ENCODE measurements at regions not wholly inside any gene's neighbourhood (a gene's known extent, or its start where the extent isn't known, plus 50 kb on each side); places are given as distances from the start of the nearest gene placed in this dataset.
"Not testable (repeated sequence)": the region's sequence is repeated elsewhere in the genome, so short reads cannot be mapped to it uniquely, and the experiment has no call there.

DNA sequence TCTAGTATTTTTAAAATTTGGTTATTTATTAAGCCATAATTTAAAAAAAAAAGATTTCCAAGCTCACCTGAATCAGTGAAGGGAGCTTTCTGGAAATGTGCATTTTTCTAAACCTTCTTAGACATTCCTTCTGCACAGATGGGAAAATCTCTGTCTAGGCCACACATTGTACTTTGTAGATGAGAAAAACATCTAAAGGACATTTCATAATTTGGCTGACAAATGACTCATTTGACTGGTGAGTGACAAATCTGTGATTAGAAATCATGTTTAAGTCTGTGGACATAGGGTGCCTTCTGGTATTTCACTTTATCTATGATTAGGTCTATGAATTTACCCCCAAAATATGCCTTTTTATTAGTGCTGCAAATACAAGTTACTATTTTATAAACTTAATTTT, 1044.9 kb upstream of the FLRT2 start:
- Histone ChIP-seq H3K27me3 (ENCODE audit: control insufficient read depth in 1 of 2, insufficient read depth in 2 of 2, low read length in 2 of 2) (no peaks in the 10 kb centered on the region), H3K4me3 (ENCODE audit: low read depth in 1 of 2, low read length in 2 of 2) (no peak overlapping the region), H3K4me1 (ENCODE audit: control insufficient read depth in 1 of 2, insufficient read depth in 2 of 2, low read length in 2 of 2) (no peaks in the 10 kb centered on the region), H3K9ac (ENCODE audit: low read depth in 1 of 2, low read length in 2 of 2) (no peak overlapping the region), H3K27ac (ENCODE audit: low read depth, low read length) (no peak overlapping the region), H3K36me3 (ENCODE audit: control insufficient read depth in 1 of 2, insufficient read depth in 2 of 2, low read length in 2 of 2) (no peaks in the 10 kb centered on the region), H3K9me3 (ENCODE audit: control insufficient read depth in 1 of 2, low read length in 2 of 2) (peaks cover 4 to 12% of the 10 kb centered on the region in 2 donors)

DNA sequence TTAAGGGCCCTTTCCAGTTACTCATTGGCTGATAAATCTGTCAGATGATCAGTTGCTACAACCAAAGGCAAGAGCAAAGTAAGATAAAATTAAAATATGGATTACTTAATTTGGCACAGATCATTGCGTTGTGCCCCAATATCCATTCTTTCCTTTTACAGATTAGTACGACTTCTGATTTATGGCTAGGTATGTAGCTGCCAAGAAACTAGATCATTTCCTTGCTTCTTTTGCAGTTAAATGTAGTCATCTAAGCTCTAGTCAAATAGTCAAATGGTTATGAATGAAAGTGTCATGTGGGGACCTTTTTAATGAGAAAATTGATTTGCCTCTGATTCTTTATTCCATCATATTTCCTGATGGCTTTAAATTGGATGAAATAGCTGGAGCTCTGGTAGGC, 1039.9 kb upstream of the FLRT2 start:
- H3K36me3 ChIP-seq (ENCODE audit: control insufficient read depth in 1 of 2, insufficient read depth in 2 of 2, low read length in 2 of 2), result no peaks in the 10 kb centered on the region
- H3K9ac ChIP-seq (ENCODE audit: low read depth in 1 of 2, low read length in 2 of 2), result no peak overlapping the region
- H3K9me3 ChIP-seq (ENCODE audit: control insufficient read depth in 1 of 2, low read length in 2 of 2), result peaks cover 5 to 10% of the 10 kb centered on the region in 2 donors
- H3K4me3 ChIP-seq (ENCODE audit: low read depth in 1 of 2, low read length in 2 of 2), result no peak overlapping the region
- H3K27ac ChIP-seq (ENCODE audit: low read depth, low read length), result no peak overlapping the region
- no peaks in the 10 kb centered on the region for H3K27me3 ChIP-seq (ENCODE audit: control insufficient read depth in 1 of 2, insufficient read depth in 2 of 2, low read length in 2 of 2)
- no peaks in the 10 kb centered on the region for H3K4me1 ChIP-seq (ENCODE audit: control insufficient read depth in 1 of 2, insufficient read depth in 2 of 2, low read length in 2 of 2)

DNA sequence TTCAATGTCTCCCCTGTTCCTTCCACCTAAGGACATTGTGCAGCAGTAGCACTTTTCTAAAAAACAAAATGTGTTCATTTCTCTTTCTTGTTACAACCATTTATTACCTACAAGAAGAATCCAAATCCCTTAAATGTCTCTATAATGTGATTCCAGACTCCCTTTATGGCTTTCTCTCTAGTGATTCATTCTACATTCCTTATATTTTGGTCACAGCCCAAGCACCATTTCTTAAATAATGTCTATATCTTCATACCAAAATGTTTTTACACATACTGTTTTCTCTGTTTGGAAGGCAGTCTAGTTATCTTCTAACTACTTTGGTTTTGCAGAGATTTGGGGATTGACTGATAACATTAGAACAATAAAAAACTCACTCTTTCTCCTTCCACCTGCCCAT, 1037.3 kb upstream of the FLRT2 start:
- Histone ChIP-seq H3K27ac (ENCODE audit: low read depth, low read length) (no peak overlapping the region), H3K9me3 (ENCODE audit: control insufficient read depth in 1 of 2, low read length in 2 of 2) (peaks cover 14 to 20% of the 10 kb centered on the region in 2 donors), H3K9ac (ENCODE audit: low read depth in 1 of 2, low read length in 2 of 2) (no peak overlapping the region), H3K4me3 (ENCODE audit: low read depth in 1 of 2, low read length in 2 of 2) (no peak overlapping the region), H3K4me1 (ENCODE audit: control insufficient read depth in 1 of 2, insufficient read depth in 2 of 2, low read length in 2 of 2) (no peaks in the 10 kb centered on the region), H3K27me3 (ENCODE audit: control insufficient read depth in 1 of 2, insufficient read depth in 2 of 2, low read length in 2 of 2) (no peaks in the 10 kb centered on the region), H3K36me3 (ENCODE audit: control insufficient read depth in 1 of 2, insufficient read depth in 2 of 2, low read length in 2 of 2) (no peaks in the 10 kb centered on the region)

DNA sequence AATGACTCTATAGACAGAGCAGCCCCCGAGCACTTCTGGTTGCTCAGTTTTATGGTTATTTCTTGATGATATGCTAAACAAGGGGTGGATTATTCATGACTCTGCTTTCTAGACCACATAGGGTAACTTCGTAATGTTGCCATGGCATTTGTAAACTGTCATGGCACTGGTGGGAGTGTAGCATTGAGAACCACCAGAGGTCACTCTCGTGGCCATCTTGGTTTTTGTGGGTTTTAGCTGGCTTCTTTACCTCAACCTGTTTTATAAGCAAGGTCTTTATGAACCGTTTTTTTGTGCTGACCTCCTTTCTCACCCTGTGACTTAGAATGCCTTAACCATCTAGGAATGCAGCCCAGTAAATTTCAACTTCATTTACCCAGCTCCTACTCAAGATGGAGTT, 1036.2 kb upstream of the FLRT2 start:
- no peaks in the 10 kb centered on the region for H3K36me3 ChIP-seq (ENCODE audit: control insufficient read depth in 1 of 2, insufficient read depth in 2 of 2, low read length in 2 of 2)
- no peaks in the 10 kb centered on the region for H3K4me1 ChIP-seq (ENCODE audit: control insufficient read depth in 1 of 2, insufficient read depth in 2 of 2, low read length in 2 of 2)
- H3K4me3 ChIP-seq (ENCODE audit: low read depth in 1 of 2, low read length in 2 of 2), result no peak overlapping the region
- H3K27ac ChIP-seq (ENCODE audit: low read depth, low read length), result no peak overlapping the region
- no peak overlapping the region for H3K9ac ChIP-seq (ENCODE audit: low read depth in 1 of 2, low read length in 2 of 2)
- H3K27me3 ChIP-seq (ENCODE audit: control insufficient read depth in 1 of 2, insufficient read depth in 2 of 2, low read length in 2 of 2), result no peaks in the 10 kb centered on the region
- peaks cover 9 to 20% of the 10 kb centered on the region in 2 donors for H3K9me3 ChIP-seq (ENCODE audit: control insufficient read depth in 1 of 2, low read length in 2 of 2)

DNA sequence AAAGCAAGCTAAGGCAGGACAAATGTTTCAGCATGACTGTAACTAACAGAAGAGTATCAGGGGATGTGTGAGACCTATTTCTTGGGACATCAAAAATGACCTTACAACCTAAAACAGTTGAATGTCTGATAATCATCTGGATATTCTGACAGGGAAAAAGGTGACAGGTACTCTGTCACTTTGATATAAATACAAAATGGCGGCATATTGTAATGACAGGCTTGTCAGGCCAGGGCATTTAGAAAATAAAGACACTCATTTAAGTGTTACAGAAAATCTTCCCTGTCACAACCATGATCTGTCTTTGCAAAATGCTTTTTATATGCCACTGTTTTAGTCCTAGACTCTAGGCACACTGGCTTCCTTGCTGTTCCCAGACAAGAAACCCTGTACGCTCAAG, 1033.3 kb upstream of the FLRT2 start:
- Histone ChIP-seq H3K9me3 (ENCODE audit: control insufficient read depth in 1 of 2, low read length in 2 of 2) (peaks cover 9 to 20% of the 10 kb centered on the region in 2 donors), H3K4me3 (ENCODE audit: low read depth in 1 of 2, low read length in 2 of 2) (no peak overlapping the region), H3K27ac (ENCODE audit: low read depth, low read length) (no peak overlapping the region), H3K27me3 (ENCODE audit: control insufficient read depth in 1 of 2, insufficient read depth in 2 of 2, low read length in 2 of 2) (no peaks in the 10 kb centered on the region), H3K4me1 (ENCODE audit: control insufficient read depth in 1 of 2, insufficient read depth in 2 of 2, low read length in 2 of 2) (no peaks in the 10 kb centered on the region), H3K9ac (ENCODE audit: low read depth in 1 of 2, low read length in 2 of 2) (no peak overlapping the region), H3K36me3 (ENCODE audit: control insufficient read depth in 1 of 2, insufficient read depth in 2 of 2, low read length in 2 of 2) (no peaks in the 10 kb centered on the region)

DNA sequence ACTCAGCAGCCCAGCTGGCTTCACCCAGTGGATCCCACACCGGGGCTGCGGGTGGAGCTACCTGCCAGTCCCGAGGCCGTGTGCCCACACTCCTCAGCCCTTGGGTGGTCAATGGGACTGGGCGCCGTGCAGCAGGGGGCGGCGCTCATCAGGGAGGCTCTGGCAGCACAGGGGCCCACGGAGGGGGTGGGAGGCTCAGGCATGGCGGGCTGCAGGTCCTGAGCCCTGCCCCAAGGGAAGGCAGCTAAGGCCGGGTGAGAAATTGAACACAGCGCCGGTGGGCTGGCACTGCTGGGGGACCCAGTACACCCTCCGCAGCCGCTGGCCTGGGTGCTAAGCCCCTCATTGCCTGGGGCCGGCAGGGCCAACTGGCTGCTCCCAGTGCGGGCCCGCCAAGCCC, 1017.1 kb upstream of the FLRT2 start:
- H3K27me3 ChIP-seq (ENCODE audit: control insufficient read depth in 1 of 2, insufficient read depth in 2 of 2, low read length in 2 of 2); H3K27ac ChIP-seq (ENCODE audit: low read depth, low read length); H3K4me1 ChIP-seq (ENCODE audit: control insufficient read depth in 1 of 2, insufficient read depth in 2 of 2, low read length in 2 of 2); H3K4me3 ChIP-seq (ENCODE audit: low read depth in 1 of 2, low read length in 2 of 2); H3K9me3 ChIP-seq (ENCODE audit: control insufficient read depth in 1 of 2, low read length in 2 of 2); H3K9ac ChIP-seq (ENCODE audit: low read depth in 1 of 2, low read length in 2 of 2); H3K36me3 ChIP-seq (ENCODE audit: control insufficient read depth in 1 of 2, insufficient read depth in 2 of 2, low read length in 2 of 2): not testable (repeated sequence)

DNA sequence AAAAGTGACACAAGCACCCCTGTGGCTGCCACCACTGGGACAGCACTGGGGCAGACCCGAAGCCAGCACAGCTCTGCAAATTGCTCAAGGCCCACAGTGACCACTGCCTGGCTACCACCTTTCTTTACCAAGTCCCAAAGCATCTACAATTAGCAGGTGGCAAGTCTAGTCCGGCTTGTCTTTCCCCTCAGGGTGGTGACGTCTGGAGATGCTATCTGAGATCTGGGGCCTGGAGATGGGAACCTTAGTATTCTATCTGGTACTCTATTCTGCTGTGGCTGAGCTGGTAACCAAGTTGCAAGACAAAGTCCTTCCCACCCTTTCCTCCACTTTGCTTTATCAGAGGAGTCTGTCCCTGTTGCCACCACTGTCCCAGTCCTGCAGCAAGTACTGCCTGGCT, 1010.1 kb upstream of the FLRT2 start:
- Histone ChIP-seq H3K36me3 (ENCODE audit: control insufficient read depth in 1 of 2, insufficient read depth in 2 of 2, low read length in 2 of 2) (no peaks in the 10 kb centered on the region), H3K9me3 (ENCODE audit: control insufficient read depth in 1 of 2, low read length in 2 of 2) (peaks cover 12 to 26% of the 10 kb centered on the region in 2 donors), H3K9ac (ENCODE audit: low read depth in 1 of 2, low read length in 2 of 2) (no peak overlapping the region), H3K27me3 (ENCODE audit: control insufficient read depth in 1 of 2, insufficient read depth in 2 of 2, low read length in 2 of 2) (no peaks in the 10 kb centered on the region), H3K4me3 (ENCODE audit: low read depth in 1 of 2, low read length in 2 of 2) (no peak overlapping the region), H3K4me1 (ENCODE audit: control insufficient read depth in 1 of 2, insufficient read depth in 2 of 2, low read length in 2 of 2) (no peaks in the 10 kb centered on the region), H3K27ac (ENCODE audit: low read depth, low read length) (no peak overlapping the region)

DNA sequence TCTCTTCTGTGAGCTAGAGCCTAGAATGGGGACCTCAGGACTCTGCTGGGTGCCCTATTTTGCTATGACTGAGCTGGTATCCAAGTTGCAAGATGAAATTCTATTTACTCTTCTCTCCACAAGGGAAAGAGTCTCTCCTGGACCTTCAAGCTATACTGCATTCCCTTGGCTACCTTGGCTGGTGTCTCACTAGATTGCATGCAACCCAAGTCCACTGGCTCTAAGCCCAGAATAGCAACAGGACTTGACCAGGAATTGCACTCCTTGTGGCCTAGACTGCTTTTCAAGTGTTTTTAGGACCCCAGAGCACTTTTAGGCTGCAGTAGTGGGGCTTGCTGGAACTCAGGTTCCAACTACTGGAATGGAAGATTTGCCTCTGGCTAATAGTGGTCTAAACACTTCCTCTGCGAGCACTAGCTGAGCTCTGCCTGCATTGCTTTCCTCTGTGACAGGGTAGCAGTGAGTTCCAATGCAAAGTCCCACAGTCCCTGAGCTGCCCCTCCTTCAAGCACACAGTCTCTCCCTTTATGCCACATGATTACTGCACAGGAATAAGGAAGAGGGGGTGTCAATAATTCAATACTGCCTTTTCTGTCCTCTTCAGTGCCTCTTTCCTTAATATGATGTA, 1009.1 kb upstream of the FLRT2 start:
- H3K27ac ChIP-seq (ENCODE audit: low read depth, low read length), result no peak overlapping the region
- peaks cover 12 to 26% of the 10 kb centered on the region in 2 donors for H3K9me3 ChIP-seq (ENCODE audit: control insufficient read depth in 1 of 2, low read length in 2 of 2)
- no peaks in the 10 kb centered on the region for H3K27me3 ChIP-seq (ENCODE audit: control insufficient read depth in 1 of 2, insufficient read depth in 2 of 2, low read length in 2 of 2)
- no peaks in the 10 kb centered on the region for H3K4me1 ChIP-seq (ENCODE audit: control insufficient read depth in 1 of 2, insufficient read depth in 2 of 2, low read length in 2 of 2)
- H3K36me3 ChIP-seq (ENCODE audit: control insufficient read depth in 1 of 2, insufficient read depth in 2 of 2, low read length in 2 of 2), result no peaks in the 10 kb centered on the region
- no peak overlapping the region for H3K4me3 ChIP-seq (ENCODE audit: low read depth in 1 of 2, low read length in 2 of 2)
- H3K9ac ChIP-seq (ENCODE audit: low read depth in 1 of 2, low read length in 2 of 2), result no peak overlapping the region

DNA sequence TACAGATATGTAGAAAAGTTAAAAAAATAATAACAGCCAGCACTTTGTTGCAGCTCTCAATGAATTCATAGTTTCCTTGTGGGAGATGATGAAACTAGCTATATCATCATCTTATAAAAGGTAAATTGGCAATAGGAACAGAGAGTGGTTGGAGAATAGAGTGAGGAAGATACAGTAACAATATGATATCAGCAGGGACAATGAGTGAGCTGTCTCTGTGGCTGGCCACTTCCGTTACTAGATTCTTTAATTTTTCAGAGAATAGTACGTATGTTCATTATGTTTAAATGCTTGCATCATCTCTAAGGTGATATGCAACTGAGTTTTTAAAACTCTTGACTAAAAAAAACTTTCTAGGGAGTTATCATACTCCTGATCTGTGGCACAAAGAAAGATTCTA, 1006.2 kb upstream of the FLRT2 start:
- H3K4me1 ChIP-seq (ENCODE audit: control insufficient read depth in 1 of 2, insufficient read depth in 2 of 2, low read length in 2 of 2), result no peaks in the 10 kb centered on the region

DNA sequence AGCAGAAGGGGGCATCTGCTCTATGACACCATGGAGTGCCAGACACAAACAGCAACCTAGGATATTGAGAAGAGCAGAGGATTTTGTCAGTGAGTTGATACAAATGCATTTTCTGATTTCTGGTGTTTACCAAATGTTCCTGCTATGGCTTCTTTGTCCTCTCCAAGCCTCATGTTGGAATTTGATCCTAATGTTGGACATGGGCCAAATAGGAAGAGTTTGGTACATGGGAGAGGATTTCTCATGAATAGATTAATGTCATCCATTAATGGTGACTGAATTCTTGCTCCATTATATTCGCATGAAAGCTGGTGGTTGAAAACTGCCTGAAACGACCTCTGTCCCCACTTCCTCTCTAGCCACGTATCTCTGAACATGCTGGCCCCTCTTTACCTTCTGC, 1002.2 kb upstream of the FLRT2 start:
- no peak overlapping the region for H3K4me3 ChIP-seq (ENCODE audit: low read depth in 1 of 2, low read length in 2 of 2)
- H3K4me1 ChIP-seq (ENCODE audit: control insufficient read depth in 1 of 2, insufficient read depth in 2 of 2, low read length in 2 of 2), result no peaks in the 10 kb centered on the region
- H3K27me3 ChIP-seq (ENCODE audit: control insufficient read depth in 1 of 2, insufficient read depth in 2 of 2, low read length in 2 of 2), result no peaks in the 10 kb centered on the region
- no peak overlapping the region for H3K9ac ChIP-seq (ENCODE audit: low read depth in 1 of 2, low read length in 2 of 2)
- H3K27ac ChIP-seq (ENCODE audit: low read depth, low read length), result no peak overlapping the region
- H3K36me3 ChIP-seq (ENCODE audit: control insufficient read depth in 1 of 2, insufficient read depth in 2 of 2, low read length in 2 of 2), result no peaks in the 10 kb centered on the region
- peaks cover 0 to 11% of the 10 kb centered on the region in 2 donors for H3K9me3 ChIP-seq (ENCODE audit: control insufficient read depth in 1 of 2, low read length in 2 of 2)

More for the DNA sequence above, 1006.2 kb upstream of the FLRT2 start:
- Histone ChIP-seq H3K4me3 (ENCODE audit: low read depth in 1 of 2, low read length in 2 of 2) (no peak overlapping the region), H3K27ac (ENCODE audit: low read depth, low read length) (no peak overlapping the region), H3K36me3 (ENCODE audit: control insufficient read depth in 1 of 2, insufficient read depth in 2 of 2, low read length in 2 of 2) (no peaks in the 10 kb centered on the region), H3K9me3 (ENCODE audit: control insufficient read depth in 1 of 2, low read length in 2 of 2) (peaks cover 10 to 26% of the 10 kb centered on the region in 2 donors), H3K9ac (ENCODE audit: low read depth in 1 of 2, low read length in 2 of 2) (no peak overlapping the region), H3K27me3 (ENCODE audit: control insufficient read depth in 1 of 2, insufficient read depth in 2 of 2, low read length in 2 of 2) (no peaks in the 10 kb centered on the region)

DNA sequence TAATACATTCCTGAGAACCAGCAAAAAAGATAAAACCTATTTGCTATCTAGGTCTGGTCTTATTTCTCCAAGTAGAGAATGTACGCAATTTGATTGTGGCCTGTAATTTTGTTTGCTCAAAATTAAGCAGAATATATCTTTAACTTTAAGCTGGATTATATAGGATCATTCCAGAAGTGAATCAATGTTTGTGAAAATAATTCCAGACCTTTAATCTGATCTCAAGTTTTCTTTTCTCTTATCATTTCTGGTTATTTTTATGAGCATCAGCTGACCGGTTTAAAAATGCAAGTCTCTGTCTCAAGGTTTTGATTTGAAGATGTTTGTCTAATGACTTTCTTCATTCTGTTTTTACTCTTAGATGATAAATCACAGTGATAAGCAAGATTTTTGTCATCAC, 997.9 kb upstream of the FLRT2 start:
- Histone ChIP-seq H3K27ac (ENCODE audit: low read depth, low read length) (no peak overlapping the region), H3K4me1 (ENCODE audit: control insufficient read depth in 1 of 2, insufficient read depth in 2 of 2, low read length in 2 of 2) (no peaks in the 10 kb centered on the region), H3K36me3 (ENCODE audit: control insufficient read depth in 1 of 2, insufficient read depth in 2 of 2, low read length in 2 of 2) (no peaks in the 10 kb centered on the region), H3K4me3 (ENCODE audit: low read depth in 1 of 2, low read length in 2 of 2) (no peak overlapping the region), H3K9me3 (ENCODE audit: control insufficient read depth in 1 of 2, low read length in 2 of 2) (no peaks in the 10 kb centered on the region), H3K27me3 (ENCODE audit: control insufficient read depth in 1 of 2, insufficient read depth in 2 of 2, low read length in 2 of 2) (no peaks in the 10 kb centered on the region), H3K9ac (ENCODE audit: low read depth in 1 of 2, low read length in 2 of 2) (no peak overlapping the region)
